NCI-H2029 (cell line): ENCODE measurements at regions not wholly inside any gene's neighbourhood (a gene's known extent, or its start where the extent isn't known, plus 50 kb on each side); places are given as distances from the start of the nearest gene placed in this dataset.

Source experiments
- DNase-seq: peaks from one replicate; lab custom pipeline; 2025; lab: John Stamatoyannopoulos, UW

DNA sequence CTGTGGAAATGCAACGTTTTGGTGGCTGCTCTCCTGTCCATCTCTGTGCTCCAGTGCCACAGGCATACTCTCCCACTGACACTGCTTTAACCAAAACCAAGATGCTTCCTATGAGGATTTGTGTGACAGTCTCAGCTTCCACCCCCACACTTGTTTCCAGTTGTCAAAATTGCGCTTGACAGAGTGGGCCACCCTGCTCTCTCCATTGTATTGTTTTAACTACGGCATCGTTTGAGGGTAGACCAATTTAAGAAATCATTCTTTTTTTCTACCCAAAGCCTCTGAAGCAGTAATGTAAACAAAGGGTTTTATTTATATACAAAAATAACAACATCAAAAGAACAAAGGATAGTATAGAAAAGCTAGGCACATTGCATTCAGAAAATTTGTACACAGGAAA, 178.0 kb downstream of the INHBA start:
- DNase-seq = no peak

DNA sequence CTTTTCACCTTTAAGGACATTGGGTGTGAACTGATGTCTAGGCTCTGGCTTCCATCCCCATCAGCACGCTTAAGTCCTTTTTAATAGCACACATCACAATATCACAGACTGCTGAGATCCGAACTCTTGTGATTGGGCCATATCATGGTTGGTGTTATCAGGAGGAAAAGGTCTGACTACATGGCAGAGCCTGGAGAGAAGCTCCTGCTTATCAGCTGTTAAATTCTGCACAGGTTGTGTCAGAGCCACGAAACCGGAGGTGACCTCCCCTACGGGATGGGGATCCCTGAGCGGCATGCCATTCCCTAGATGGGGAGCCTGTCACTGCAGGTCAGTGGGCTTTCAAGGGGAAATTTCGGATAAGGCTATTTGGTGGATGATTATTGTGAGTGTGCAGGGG, 182.4 kb downstream of the INHBA start:
- no peak for DNase-seq

DNA sequence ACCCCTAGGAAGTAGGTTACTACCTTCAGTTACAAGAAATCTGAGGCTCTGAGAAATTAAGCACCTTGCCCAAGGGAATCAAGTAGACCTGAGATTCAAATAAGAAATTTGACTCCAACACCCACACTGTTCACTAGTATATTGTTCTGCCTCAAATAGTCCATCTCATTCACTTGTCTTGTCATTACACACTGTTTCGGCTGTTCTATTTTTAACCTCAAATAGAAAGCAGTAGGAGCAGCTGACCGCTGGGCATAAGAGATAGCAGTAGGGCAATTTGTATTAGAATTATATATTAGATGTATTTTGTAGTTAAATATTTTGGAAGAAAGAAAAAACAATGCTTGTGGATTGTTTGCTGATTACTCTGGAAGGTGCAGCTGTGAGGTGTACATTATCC, 185.1 kb downstream of the INHBA start:
- DNase-seq = no peak

DNA sequence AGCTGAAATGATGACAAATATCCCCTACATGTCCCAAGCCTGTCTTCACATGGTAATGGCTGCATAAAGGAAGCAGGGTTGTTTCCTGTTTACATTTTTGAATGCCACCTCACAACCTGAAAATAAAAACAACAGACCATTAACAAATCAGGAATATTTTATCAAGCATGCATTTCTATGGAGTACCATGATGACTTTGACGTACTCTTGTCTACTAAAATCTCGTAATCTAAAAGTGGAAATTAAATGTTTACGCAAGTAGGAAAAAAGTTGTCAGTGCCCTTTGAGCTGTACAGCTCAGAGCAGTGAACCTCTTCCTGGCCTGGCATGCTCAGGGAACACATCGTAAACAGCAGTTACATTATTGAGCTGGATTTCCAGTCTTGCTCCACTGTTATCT, 194.1 kb downstream of the INHBA start:
- DNase-seq = no peak

DNA sequence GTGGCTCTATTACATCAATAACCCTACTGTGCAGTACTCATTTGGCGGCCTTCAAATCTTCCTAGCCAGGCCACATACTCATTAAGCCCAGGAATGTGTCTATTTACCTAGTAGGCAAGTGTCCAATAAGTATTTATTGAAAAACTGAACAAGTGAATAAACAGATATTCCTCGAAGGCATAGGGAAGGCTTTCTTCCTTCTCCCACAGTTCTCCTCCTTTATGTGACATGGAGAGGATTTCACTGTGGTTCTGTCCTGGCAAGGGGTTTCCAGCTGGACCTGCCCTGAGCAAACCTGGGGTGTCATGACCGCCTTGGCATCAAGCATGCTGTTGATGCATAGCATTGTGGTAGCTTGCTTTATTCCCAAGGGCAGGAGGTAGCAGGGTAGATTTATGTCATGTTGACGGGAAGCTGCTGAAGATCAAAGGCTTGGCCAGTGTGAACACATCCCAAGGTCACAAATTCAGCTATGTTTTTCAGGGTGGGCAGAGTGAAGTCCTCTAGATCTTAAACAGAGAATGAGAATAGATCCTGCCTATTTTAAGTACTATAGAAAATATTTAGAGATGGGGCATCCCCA, 195.1 kb downstream of the INHBA start:
- DNase-seq = no peak

DNA sequence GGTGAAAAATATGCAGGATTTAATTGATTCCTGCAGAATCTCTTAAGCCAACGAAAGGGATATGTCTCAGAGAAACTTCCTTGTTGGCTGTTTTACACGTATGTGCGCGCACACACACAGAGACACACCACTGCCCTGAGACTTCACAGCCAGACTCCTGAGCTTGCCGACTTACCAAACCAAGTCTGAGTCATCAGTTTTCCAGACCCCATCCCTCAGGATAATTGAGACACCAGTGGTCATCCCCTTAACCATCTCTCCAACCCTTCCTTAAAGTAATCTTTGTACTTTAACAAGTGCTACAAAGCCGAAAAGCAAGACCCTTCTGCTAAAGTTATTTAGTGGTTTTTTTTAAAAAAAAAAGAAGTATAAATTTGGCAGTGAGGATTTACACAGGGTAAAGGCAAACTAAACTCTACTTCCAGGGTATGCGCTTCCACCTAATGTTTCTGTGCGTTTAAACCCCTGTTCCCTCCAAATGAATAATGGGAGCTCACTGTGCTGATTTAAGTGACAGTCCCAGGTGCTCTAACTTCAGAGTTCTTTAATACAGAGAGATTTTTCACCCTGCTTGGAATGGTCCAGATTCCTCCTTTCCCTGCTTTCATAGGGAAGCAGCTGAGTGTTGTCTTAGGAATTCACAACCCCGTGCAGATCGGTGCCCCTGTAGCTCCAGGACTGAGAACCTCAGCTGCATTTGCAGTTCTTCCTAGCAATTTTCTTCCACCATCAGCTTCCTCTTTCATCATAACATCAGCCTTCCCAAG, 198.5 kb downstream of the INHBA start:
- DNase-seq = no peak

DNA sequence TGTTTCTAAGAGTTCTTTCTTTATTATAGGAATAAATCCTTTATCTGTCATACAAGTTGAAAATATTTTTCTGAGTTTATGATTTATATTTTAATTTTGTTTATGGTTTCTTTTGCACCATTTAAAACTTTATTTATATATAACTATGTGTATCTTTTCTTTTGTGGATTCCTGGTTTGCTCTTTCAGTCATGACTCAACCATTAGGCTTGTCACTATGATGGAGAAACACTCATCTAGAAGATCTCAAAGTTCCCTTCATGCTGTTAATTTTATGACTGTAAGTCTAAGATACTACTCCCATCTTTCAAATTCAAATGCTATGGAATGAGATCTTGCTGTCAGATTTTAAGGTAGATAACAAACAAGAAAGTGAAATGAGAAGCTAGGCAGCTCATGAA, 199.5 kb downstream of the INHBA start:
- DNase-seq = no peak

DNA sequence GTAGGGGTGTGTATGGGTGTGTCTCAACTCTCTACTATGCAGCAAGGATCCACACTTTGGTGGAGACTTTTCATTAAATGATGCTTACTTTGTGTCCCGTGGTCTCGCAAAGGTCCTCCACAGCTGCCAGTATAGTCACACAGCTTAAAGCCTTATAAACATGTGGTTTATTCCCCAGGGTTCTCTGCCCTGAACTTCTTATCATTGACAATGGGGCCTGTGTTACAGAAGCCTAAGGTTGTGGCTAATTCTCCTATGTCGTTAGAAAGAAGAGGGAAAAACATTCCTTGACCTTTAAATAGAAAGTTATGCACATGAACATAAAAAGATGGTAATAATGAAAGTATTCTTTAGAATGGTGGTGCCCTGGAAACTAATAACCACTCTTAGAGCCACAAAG, 201.4 kb downstream of the INHBA start:
- DNase-seq = no peak

DNA sequence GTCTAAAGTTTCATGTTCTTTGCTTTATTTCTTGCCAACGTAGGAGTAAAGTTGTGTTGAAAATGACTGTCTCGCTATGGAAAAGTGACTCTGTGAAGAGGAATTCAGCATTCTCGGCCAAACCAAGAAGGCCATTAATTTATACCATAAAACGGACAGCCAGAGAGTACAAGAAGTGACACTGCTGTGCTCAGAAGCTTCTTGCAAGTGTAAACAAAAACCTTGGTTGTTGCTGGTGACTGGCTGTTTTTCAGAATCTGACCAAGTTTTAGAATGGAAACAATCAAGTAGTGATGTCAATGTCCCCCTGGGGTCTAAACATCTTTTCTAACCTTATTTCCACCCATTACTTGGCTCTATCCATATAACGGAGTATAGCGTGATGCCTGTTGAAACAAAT, 201.9 kb downstream of the INHBA start:
- no peak for DNase-seq

DNA sequence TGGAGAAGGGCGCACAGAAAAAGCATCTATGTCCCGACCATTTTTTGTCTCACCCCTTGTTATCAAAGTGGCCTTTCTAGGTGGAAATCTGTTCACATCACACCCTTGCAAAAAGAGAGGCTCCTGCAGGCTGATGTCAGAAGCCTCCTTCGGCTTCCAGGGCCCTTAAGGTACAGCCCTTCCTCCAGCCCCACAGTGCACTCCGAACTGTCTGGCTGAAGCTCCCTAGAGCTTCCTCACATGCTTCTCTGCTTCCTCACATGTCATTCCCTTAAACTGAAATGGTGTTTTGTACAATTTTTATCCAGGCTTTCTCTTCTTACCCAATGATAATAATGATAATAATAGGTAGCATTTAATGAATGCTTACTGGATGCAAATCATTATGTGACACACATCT, 210.3 kb downstream of the INHBA start:
- DNase-seq = no peak

DNA sequence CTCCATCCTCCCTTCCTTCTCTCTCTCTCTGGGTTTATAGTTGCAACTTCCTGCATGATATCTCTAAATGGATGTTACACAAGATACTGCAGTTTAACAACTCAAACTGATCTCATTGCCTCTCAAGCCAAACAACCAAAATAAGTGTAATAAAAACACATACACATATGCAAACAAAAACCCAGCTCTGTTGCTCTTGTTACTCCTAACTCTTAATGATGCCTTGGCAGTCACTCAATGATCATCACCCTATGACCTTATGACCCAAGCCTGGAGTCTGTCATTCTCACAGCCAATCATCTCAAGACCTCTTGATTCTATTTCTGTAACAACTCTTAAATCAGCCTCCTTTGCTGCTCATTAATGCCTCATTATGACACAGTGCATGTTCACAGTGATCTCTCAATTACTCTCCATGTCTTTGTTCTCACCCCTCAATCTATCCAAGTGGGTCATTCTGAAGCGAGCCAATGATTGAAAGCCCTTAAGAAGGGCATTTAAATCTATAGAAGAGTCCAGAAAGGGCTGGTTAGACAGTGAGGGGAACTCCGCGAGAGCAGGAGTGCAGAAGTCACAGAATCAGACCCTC, 210.9 kb downstream of the INHBA start:
- DNase-seq = peak; percentile 3

DNA sequence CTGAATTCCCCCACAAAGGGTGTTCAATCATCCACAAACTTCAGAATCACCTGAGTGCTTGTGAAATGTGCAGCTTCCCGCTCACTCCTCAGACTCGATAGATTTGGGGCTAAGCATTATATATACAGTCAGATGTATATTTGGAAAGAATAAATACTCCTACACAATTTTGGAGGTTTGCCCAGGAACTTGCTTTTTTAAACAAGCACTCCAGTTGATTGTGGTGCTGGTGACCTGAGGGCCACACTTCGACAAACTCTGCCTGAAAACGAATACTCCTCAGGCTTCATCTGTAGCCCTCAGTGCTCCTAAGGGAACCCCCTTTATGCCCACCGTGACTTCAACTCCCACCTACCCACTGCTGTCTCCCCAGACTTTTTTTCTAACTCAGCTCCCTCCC, 211.6 kb downstream of the INHBA start:
- DNase-seq = no peak

DNA sequence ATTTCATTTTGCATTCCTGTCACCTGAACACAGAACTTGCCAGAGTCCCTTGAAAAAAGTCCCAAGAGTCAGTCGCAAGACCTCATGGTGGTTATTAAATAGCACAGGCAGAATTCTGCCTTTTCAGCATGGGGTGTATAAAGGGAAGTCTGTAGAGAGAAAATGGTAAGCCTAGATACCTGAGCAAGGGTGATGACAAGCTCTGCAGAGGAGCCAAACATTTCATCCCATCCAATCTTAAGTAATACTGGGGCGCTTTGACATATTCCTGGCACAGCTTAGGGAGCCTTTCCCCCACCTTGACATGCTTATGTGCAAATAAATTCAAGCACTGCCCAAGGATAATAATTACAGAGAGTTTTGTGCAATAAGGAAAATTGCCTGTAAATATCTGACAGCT, 213.0 kb downstream of the INHBA start:
- DNase-seq = no peak

DNA sequence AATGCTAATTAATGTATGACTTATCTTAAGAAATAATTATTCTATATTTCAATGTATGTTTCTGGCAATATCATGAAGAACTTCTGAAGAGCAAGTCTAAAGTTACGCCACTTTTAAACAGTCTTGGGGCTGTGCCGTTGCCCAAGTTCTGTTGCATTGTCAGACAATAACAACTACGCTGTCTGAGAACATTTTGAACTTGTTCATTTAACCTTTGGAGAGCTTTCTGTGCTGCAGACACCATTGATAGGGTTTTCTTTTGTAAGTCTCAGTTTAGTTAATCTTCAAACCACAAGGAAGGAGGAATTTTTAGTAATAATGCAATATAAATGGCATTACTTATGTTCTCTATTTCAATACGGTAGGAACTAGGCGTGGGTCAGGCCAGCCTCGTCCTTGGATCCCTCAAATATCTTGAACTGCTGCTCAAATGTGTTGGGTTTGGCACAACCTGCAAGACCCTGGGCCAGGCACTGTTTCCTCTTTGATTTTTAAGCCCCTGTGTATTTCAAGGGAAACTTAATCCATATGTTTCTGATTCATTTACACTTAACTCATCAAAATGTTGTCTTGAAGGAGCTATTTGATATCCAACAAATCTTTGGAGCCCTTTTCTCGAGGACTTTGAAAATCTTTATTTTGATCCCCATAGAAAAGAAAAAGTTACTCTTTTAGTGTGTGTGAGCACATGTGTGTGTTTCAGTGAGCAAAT, 215.5 kb downstream of the INHBA start:
- DNase-seq = no peak

DNA sequence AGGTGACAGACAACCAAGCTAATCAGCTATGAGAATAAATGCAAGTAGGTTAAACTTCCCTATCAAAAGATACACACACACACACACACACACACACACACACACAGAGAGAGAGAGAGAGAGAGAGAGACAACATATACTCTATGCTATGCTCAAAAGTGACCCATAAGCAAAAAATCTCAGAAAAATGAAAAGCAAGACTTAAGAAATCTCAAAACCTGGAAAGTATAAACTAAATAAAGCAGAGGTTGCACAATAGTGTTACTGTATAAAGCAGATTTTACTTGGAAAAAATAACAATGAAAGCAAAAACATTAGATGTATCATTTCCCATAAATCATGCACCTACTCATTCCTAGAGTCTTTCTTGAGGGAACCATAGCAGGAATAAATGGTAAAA, 221.5 kb downstream of the INHBA start:
- DNase-seq = no peak

DNA sequence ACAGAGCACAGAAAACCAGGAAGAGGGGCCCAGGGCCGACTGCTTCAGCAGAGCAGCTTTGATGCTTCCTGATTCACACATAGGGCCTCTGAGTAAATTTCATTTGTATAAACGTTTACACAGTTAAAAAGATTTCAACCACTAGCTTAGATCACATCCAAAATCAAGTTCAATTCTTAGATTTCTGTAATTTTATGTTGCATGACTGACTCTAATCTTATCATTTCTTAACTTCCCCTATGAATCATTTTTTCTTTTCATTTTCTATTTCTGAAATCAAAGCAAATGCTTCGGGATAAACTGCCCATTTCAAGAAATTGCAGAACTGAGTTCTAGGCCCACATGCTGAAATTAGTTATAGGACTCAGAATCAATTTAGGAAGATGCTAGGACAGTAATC, 224.7 kb downstream of the INHBA start:
- no peak for DNase-seq

DNA sequence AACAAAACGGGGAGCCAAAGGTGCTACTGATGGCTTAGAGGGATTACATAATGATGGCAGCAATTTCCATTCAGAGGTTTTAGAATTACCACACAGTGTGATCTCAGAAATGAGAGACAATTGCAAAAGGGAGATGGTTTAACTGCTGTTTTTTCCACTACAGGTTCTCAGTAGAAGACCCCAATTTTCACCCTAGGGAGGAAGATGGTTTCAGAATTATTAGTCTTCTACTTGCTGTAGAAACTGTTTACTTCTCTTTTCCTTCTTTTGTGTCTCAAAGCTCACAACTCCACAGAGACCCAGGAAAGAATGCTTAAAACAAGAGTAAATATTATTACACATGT, 226.5 kb downstream of the INHBA start:
- no peak for DNase-seq

DNA sequence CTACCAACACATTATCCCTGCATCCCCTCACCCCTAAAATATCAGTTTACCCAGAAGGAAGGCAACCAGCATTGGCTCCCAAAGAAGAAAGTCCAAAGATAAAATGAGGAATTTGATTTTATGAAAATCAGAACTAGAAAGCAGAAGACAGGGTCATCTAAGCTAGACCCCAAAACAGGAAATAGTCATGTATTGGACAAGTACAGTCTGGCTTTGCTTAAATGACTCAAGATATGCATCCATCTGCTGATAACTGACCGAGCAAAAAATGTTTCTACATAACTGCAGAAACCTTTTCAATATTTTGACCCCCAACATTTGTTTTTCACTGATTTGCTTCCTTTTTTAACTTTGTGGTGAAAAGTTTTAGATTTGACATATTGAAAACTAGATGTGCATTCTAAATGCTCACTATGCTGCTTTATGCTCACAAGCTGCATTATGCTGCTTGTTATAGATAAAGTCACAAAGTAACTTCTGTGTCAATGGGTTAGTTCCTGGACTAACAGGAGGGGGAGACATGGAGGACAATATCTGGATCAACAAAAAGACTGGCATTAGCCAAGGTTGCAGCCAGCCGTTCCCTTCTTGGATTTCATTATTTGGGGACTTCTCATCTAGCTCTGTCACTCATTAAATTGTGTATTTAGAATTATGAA, 227.0 kb downstream of the INHBA start:
- DNase-seq = no peak

DNA sequence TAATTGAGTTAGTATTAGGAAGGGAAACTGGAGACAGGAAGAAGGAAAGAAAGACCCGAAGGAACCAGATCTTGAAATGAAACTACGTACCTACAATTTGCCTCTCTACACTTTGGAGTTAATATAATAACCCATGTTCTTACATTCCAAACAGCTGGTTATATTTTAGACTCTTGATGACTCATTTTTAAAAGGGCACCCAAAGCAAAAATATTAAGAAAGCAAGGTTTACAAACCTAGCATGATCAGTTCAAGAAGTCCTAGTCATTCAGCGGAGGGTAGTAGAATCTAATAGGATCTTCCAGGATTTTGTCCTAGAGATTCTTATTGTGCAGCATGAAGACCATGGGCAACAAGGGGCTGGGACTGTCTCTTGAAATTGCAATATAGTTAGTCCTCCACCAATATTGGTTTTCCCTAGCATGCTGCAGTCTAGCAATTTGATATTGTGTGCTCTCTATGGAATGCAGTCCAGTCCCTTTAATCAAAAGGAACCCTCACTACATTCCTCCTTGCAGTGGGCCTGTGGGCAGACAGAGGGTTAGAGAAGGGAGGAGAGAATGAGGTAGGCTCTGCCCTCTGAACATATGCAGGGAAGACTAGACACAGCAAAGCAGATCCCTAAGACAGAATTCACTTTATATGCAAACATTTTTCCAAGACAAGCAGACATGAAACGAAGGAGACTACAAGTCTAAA, 230.3 kb downstream of the INHBA start:
- no peak for DNase-seq

DNA sequence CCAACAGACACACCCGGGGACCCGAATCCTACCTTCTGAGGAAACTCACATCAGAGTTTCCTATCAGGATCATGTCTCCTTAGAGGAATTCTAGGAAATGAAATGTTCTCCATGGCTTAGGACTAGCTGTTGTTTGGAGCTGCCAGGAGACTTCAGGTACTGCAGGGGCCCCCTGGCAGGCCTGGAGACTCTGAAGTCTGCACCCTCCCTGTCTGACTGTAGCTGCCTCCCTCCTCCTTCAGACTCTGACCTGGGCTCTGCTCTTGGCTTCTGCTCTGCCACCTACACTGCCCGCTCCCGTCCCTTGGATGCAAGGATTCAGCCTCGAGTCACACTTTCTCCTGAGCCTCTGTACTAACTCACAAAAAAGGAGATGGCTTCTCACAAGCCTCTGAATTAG, 232.8 kb downstream of the INHBA start:
- no peak for DNase-seq

DNA sequence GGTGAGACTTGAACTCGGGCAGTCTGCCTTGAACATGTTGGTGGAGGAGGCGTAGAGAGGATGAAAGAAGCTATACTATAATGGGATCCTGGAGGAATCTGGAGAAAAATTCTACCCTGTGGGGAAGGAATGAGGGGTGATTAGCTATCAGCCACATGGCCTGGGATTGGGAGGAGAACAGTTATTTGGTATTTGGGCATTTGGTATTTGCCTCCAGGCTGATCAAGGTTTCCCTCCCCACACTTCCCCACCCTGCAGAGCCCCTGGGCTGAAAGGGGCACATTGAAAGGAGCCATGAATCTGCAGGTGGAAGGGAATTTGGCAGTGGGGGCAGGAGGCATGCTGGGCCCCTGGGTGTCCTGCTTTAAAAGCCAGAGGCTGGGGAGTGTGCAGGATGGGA, 235.3 kb downstream of the INHBA start:
- DNase-seq = no peak

DNA sequence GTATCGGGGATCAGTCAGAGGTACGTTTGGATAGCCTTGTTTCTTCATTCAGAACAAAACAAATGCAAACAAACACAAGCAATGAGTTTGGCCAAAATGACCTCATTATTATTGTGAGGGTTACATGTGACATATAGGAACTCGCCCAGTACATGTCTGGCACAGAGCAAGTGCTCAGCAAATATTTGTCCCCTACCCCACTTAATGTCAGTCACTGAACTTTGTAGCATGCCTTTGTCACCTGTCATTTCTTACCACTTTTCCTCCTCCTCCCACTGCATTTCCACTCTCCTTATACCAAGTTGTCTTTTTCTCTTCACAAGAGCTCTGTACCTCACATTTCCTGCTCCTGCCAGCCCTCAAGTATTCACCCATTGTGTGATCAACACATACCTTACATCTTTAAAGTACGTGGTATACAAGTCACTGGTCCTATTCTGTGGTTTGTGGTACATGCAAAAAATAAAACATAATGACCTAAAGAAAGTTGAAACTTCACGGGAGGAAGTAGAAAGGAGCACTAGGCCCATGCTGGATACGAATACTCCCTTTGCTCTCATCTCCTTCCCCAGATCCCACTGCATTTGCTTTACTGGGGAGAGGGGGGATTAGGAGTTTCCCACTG, 236.0 kb downstream of the INHBA start:
- no peak for DNase-seq
